Neural progenitor cell (in vitro differentiated cells): ENCODE measurements at regions not wholly inside any gene's neighbourhood (a gene's known extent, or its start where the extent isn't known, plus 50 kb on each side); places are given as distances from the start of the nearest gene placed in this dataset.

Experiments
- DNase-seq: peaks from one replicate; pipeline ENCODE4 v3.0.0-alpha.2; 2016; ENCODE audit warnings: low spot score
- H2AFZ ChIP-seq: fragments of 200-600 bp; sonication (generic); replicated peaks from 2 replicates; pipeline ENCODE4 v1.6.1; 2016; ENCODE audit warnings: antibody characterized with exemption
- H3F3A ChIP-seq: fragments of 200-600 bp; sonication (generic); 2 replicates; pipeline ENCODE4 v1.6.1; 2016; ENCODE audit warnings: antibody characterized with exemption, low read depth
- H3K27ac ChIP-seq: fragments of 200-600 bp; sonication (generic); 2 replicates; pipeline ENCODE4 v1.5.1; 2016; ENCODE audit warnings: mild to moderate bottlenecking
- H3K27me3 ChIP-seq: fragments of 200-600 bp; sonication (generic); 2 replicates; pipeline ENCODE4 v1.6.1; 2016; ENCODE audit warnings: mild to moderate bottlenecking, moderate library complexity
- H3K36me3 ChIP-seq: fragments of 200-600 bp; sonication (generic); 2 replicates; pipeline ENCODE4 v1.5.1; 2016
- H3K4me1 ChIP-seq: fragments of 200-600 bp; sonication (generic); 2 replicates; pipeline ENCODE4 v1.6.1; 2016; ENCODE audit warnings: mixed run types
- H3K4me2 ChIP-seq: fragments of 200-600 bp; sonication (generic); 2 replicates; pipeline ENCODE4 v1.6.1; 2016
- H3K4me3 ChIP-seq: fragments of 200-600 bp; sonication (generic); 2 replicates; pipeline ENCODE4 v1.5.1; 2016
- H3K79me2 ChIP-seq: fragments of 200-600 bp; sonication (generic); 2 replicates; pipeline ENCODE4 v1.6.1; 2016; ENCODE audit warnings: low read depth
- H3K9ac ChIP-seq: fragments of 200-600 bp; sonication (generic); 2 replicates; pipeline ENCODE4 v1.6.1; 2016
- H3K9me3 ChIP-seq: fragments of 200-600 bp; sonication (generic); 2 replicates; pipeline ENCODE4 v1.5.1; 2016; ENCODE audit warnings: low read depth
- H4K20me1 ChIP-seq: fragments of 200-600 bp; sonication (generic); 2 replicates; pipeline ENCODE4 v1.6.1; 2016; ENCODE audit warnings: low read depth
- H3K27ac Mint-ChIP-seq: 3 replicates; pipeline ENCODE4 v1.8.0; 2021; ENCODE audit warnings: mixed read lengths
- H3K27me3 Mint-ChIP-seq: 2 replicates; pipeline ENCODE4 v1.8.0; 2022; ENCODE audit warnings: low read depth, mild to moderate bottlenecking, inconsistent platforms, moderate library complexity, mixed read lengths; ENCODE audit not compliant: insufficient read depth
- H3K36me3 Mint-ChIP-seq: 3 replicates; pipeline ENCODE4 v1.8.0; 2021; ENCODE audit warnings: mixed read lengths
- H3K4me1 Mint-ChIP-seq: 3 replicates; pipeline ENCODE4 v1.8.0; 2021; ENCODE audit warnings: mixed read lengths
- H3K4me3 Mint-ChIP-seq: 3 replicates; pipeline ENCODE4 v1.8.0; 2021; ENCODE audit warnings: mild to moderate bottlenecking, moderate library complexity, mixed read lengths
- H3K9me3 Mint-ChIP-seq: 3 replicates; pipeline ENCODE4 v1.8.0; 2020; ENCODE audit warnings: mixed read lengths
- CTCF ChIP-seq: fragments of 200-600 bp; sonication (generic); IDR thresholded peaks from 2 replicates; pipeline ENCODE4 v1.5.1; 2017; ENCODE audit warnings: antibody characterized with exemption, mild to moderate bottlenecking
- EZH2 ChIP-seq: fragments of 200-600 bp; sonication (generic); IDR thresholded peaks from 2 replicates; pipeline ENCODE4 v1.6.1; 2017; ENCODE audit warnings: antibody characterized with exemption, mild to moderate bottlenecking, moderate library complexity
- EZH2phosphoT487 ChIP-seq: fragments of 200-600 bp; sonication (generic); IDR thresholded peaks from 2 replicates; pipeline ENCODE4 v1.6.1; 2017; ENCODE audit warnings: antibody characterized with exemption

GRCh38 chr1:89451011-89451410 lies 73.6 kb upstream of the LRRC8B start:
- Mint-ChIP-seq H3K9me3 (no peaks in the 10 kb centered on the region), H3K4me3 (no peak overlapping the region)
- no peaks in the 10 kb centered on the region for H3K36me3 ChIP-seq

GRCh38 chr1:89453123-89453972 lies 71.3 kb upstream of the LRRC8B start:
- H4K20me1 ChIP-seq, result no peaks in the 10 kb centered on the region
- H3K27me3 ChIP-seq, result no peaks in the 10 kb centered on the region
- no peak overlapping the region for H3K27ac Mint-ChIP-seq
- no peaks in the 10 kb centered on the region for H3K36me3 ChIP-seq
- no peaks in the 10 kb centered on the region for H3F3A ChIP-seq
- H3K36me3 Mint-ChIP-seq, result no peaks in the 10 kb centered on the region
- no peak overlapping the region for H3K9ac ChIP-seq
- TF ChIP-seq EZH2 (no peak), EZH2phosphoT487 (no peak), CTCF (no peak)
- H3K9me3 ChIP-seq, result no peaks in the 10 kb centered on the region
- no peak overlapping the region for H3K27ac ChIP-seq
- H3K4me3 ChIP-seq, result no peak overlapping the region
- H3K27me3 Mint-ChIP-seq, result no peaks in the 10 kb centered on the region
- H2AFZ ChIP-seq, result no peak overlapping the region
- H3K4me2 ChIP-seq, result no peak overlapping the region
- peaks cover 6% of the 10 kb centered on the region for H3K4me1 ChIP-seq
- no peak for DNase-seq
- H3K79me2 ChIP-seq, result no peaks in the 10 kb centered on the region
- no peak overlapping the region for H3K4me3 Mint-ChIP-seq
- H3K4me1 Mint-ChIP-seq, result peaks cover 5% of the 10 kb centered on the region
- no peaks in the 10 kb centered on the region for H3K9me3 Mint-ChIP-seq

More at GRCh38 chr1:89451011-89451410, 73.6 kb upstream of the LRRC8B start:
- H3F3A ChIP-seq, result no peaks in the 10 kb centered on the region
- H3K79me2 ChIP-seq, result no peaks in the 10 kb centered on the region
- no peaks in the 10 kb centered on the region for H3K4me1 ChIP-seq
- Mint-ChIP-seq H3K36me3 (no peaks in the 10 kb centered on the region), H3K27me3 (no peaks in the 10 kb centered on the region), H3K4me1 (no peaks in the 10 kb centered on the region), H3K27ac (no peak overlapping the region)
- H3K9ac ChIP-seq, result no peak overlapping the region
- no peak overlapping the region for H3K4me2 ChIP-seq
- no peaks in the 10 kb centered on the region for H3K27me3 ChIP-seq
- TF ChIP-seq EZH2phosphoT487, result no peak
- no peak for TF ChIP-seq CTCF
- no peak for TF ChIP-seq EZH2
- H4K20me1 ChIP-seq, result no peaks in the 10 kb centered on the region
- H3K27ac ChIP-seq, result no peak overlapping the region
- no peak overlapping the region for H2AFZ ChIP-seq
- DNase-seq, result no peak
- H3K4me3 ChIP-seq, result no peak overlapping the region
- H3K9me3 ChIP-seq, result no peaks in the 10 kb centered on the region

GRCh38 chr1:89454845-89455521 lies 69.6 kb upstream of the LRRC8B start:
- TF ChIP-seq CTCF (peak; percentile 77), EZH2phosphoT487 (no peak), EZH2 (no peak)
- Mint-ChIP-seq H3K4me1 (peaks cover 5% of the 10 kb centered on the region), H3K4me3 (no peak overlapping the region), H3K27ac (no peak overlapping the region), H3K36me3 (no peaks in the 10 kb centered on the region), H3K27me3 (no peaks in the 10 kb centered on the region), H3K9me3 (no peaks in the 10 kb centered on the region)
- Histone ChIP-seq H3K9ac (no peak overlapping the region), H3F3A (no peaks in the 10 kb centered on the region), H4K20me1 (no peaks in the 10 kb centered on the region), H3K4me2 (no peak overlapping the region), H3K36me3 (no peaks in the 10 kb centered on the region), H3K4me1 (peaks cover 6% of the 10 kb centered on the region), H3K27ac (no peak overlapping the region), H3K4me3 (no peak overlapping the region), H3K27me3 (no peaks in the 10 kb centered on the region), H3K9me3 (no peaks in the 10 kb centered on the region), H3K79me2 (no peaks in the 10 kb centered on the region), H2AFZ (no peak overlapping the region)
- peak; percentile 72 for DNase-seq
